Stomach (tissue), 4 donors: ENCODE measurements at regions not wholly inside any gene's neighbourhood (a gene's known extent, or its start where the extent isn't known, plus 50 kb on each side); places are given as distances from the start of the nearest gene placed in this dataset.

Experiments
- POLR2AphosphoS5 ChIP-seq, 3 donors: sonication (generic); formaldehyde crosslinking; IDR thresholded peaks; one replicate each; pipeline ENCODE4 v1.6.1; 2016; ENCODE audit warnings: antibody characterized with exemption in 3 of 3
- TF ChIP-seq, protein P1 (sequence below), 7 experiments: fragments of 450-650 bp in 4 of 7; fragments of 200-600 bp in 3 of 7; sonication (generic) in 3 of 7; IDR thresholded peaks; one replicate each; pipeline ENCODE4 v1.5.1; 2016 to 2019; ENCODE audit warnings: antibody characterized with exemption in 7 of 7, control low read depth in 2 of 7, mild to moderate bottlenecking in 1 of 7

DNA sequence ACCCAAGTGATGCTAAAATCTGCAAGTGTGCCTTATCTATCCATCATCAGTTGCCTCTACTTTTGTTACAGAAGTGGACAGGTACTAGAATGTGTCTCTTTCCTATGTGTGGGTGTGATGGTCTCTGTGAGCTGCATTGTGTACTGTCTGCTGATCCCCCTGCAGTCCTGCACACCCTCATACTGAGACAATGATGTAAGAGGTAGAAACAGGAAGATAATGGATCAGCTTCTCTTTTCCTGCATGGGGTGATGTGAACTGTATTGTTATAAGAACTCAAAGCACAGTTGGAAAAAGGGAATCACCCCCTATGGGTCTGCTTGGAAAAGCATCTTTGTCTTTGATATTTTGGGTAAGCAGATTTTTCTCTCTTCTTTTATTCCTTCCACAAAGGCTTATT lies 537.6 kb upstream of the CDH2 start:
- TF ChIP-seq, protein P1, sequence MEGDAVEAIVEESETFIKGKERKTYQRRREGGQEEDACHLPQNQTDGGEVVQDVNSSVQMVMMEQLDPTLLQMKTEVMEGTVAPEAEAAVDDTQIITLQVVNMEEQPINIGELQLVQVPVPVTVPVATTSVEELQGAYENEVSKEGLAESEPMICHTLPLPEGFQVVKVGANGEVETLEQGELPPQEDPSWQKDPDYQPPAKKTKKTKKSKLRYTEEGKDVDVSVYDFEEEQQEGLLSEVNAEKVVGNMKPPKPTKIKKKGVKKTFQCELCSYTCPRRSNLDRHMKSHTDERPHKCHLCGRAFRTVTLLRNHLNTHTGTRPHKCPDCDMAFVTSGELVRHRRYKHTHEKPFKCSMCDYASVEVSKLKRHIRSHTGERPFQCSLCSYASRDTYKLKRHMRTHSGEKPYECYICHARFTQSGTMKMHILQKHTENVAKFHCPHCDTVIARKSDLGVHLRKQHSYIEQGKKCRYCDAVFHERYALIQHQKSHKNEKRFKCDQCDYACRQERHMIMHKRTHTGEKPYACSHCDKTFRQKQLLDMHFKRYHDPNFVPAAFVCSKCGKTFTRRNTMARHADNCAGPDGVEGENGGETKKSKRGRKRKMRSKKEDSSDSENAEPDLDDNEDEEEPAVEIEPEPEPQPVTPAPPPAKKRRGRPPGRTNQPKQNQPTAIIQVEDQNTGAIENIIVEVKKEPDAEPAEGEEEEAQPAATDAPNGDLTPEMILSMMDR (IDR thresholded peaks at IDR 0.05), result no peak
- TF ChIP-seq POLR2AphosphoS5 (IDR thresholded peaks at IDR 0.05), result no peak
